ENCODE measurements at regions not wholly inside any gene's neighbourhood (a gene's known extent, or its start where the extent isn't known, plus 50 kb on each side); places are given as distances from the start of the nearest gene placed in this dataset.

GRCh38 chr4:13982010-13982409 lies 354.5 kb upstream of the BOD1L1 start:
- DNase-seq, result no peak
- Histone ChIP-seq H3K4me1 (peaks cover 0 to 6% (median 0%) of the 10 kb centered on the region in 4 donors), H3K36me3 (no peaks in the 10 kb centered on the region), H3K4me3 (no peak overlapping the region), H3K9me3 (peaks cover 0 to 6% (median 0%) of the 10 kb centered on the region in 4 donors), H3K27ac (no peak overlapping the region), H3K27me3 (no peaks in the 10 kb centered on the region)
- WGBS (ENCODE audit: insufficient coverage, low coverage, low lambda C conversion rate, missing lambda C conversion rate), result 60% methylated on average over 3 of the region's 5 CpGs
- ATAC-seq, result no peak
- TF ChIP-seq CTCF (IDR thresholded peaks at IDR 0.05) (no peak), POLR2A (IDR thresholded peaks at IDR 0.05) (no peak)
- intact Hi-C loops (cut with DNase I), result no loop called here

- no peak overlapping the region for H3K27ac ChIP-seq
- peaks cover 0 to 6% (median 0%) of the 10 kb centered on the region in 4 donors for H3K4me1 ChIP-seq
- intact Hi-C loops (cut with DNase I), result no loop called here
- peak in 1 of 3 donors; percentile 47 for DNase-seq
- H3K36me3 ChIP-seq, result no peaks in the 10 kb centered on the region
- peaks cover 0 to 6% (median 0%) of the 10 kb centered on the region in 4 donors for H3K9me3 ChIP-seq
- no peak overlapping the region for H3K4me3 ChIP-seq
- WGBS (ENCODE audit: insufficient coverage, low coverage, low lambda C conversion rate, missing lambda C conversion rate), result 42% methylated on average over 3 of the region's 3 CpGs
- TF ChIP-seq CTCF (IDR thresholded peaks at IDR 0.05), result peak in 1 of 4 donors; percentile 20
- TF ChIP-seq POLR2A (IDR thresholded peaks at IDR 0.05), result no peak
- no peaks in the 10 kb centered on the region for H3K27me3 ChIP-seq
- peak; percentile 61 to 85 (median 83) for ATAC-seq
Observed at GRCh38 chr4:13983189-13983790, 355.8 kb upstream of the BOD1L1 start.

DNA sequence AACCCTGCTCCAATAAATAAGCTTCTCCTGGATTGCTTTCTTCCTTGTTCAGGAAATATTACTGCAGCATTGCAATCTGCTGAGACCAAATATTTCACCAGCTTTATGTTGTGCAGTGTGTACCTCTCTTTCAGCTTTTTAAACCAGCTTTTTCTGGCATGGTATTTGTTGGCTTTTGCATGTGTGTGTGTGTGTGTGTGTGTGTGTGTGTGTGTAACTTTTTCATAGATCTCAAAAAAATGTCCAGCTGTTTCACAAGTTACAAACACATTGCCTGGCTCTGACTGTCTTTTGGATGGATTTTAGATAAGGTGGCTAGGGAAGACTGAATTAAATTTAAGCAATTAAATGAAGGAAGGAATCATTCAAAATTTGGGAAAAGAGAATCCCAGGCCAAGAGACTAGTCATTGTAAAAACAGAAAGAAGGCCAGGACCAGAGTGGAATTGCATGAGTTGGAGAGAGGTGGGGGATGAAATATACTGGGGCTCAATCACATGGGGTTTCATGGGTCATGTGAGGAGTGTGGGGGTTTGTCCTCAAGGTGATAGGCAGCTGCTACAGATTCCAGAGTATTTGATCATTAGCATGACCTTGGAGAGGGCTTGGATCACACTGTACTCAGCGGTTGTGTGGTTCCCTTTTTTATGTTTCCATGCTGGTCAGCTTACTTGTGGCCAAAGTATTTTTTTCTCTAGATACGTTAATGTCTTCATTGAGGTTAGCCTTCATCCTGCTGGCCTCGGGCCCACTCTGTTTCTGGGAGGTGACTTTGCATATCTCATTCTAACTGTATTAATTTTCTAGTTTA lies 357.7 kb upstream of the BOD1L1 start:
- Histone ChIP-seq H3K4me1 (peaks cover 0 to 7% (median 0%) of the 10 kb centered on the region in 4 donors), H3K27me3 (no peaks in the 10 kb centered on the region), H3K36me3 (no peaks in the 10 kb centered on the region), H3K4me3 (no peak overlapping the region), H3K9me3 (no peaks in the 10 kb centered on the region), H3K27ac (no peak overlapping the region)
- ATAC-seq, result no peak
- intact Hi-C loops (cut with DNase I), result no loop called here
- DNase-seq, result no peak
- TF ChIP-seq POLR2A (IDR thresholded peaks at IDR 0.05) (no peak), CTCF (IDR thresholded peaks at IDR 0.05) (no peak)
- WGBS (ENCODE audit: insufficient coverage, low coverage, low lambda C conversion rate, missing lambda C conversion rate), result 39% methylated on average over 3 of the region's 3 CpGs

DNA sequence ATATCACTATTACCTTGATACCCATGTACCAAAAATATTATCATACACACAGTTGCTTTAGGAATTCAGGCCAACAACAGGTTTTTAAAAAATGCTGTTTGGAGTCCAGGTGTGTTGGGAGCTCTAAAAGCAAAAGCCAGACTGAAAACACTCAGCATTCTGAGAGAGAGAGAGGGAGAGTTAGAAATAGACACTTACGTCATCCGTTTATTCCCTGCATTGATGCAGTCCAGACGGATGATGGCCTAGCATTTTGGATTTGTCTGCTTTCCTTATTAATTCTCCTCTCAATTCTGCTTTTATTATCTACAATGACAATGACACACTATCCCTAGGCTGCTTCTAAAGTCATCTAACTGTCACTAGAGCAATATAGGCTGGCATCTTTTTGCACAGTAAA lies 358.3 kb upstream of the BOD1L1 start:
- TF ChIP-seq POLR2A (IDR thresholded peaks at IDR 0.05) (no peak), CTCF (IDR thresholded peaks at IDR 0.05) (no peak)
- WGBS (ENCODE audit: insufficient coverage, low coverage, low lambda C conversion rate, missing lambda C conversion rate), result 71% methylated on average over 3 of the region's 3 CpGs
- intact Hi-C loops (cut with DNase I), result no loop called here

More for the DNA sequence above, 358.3 kb upstream of the BOD1L1 start:
- ATAC-seq (no peak), DNase-seq (no peak)
- H3K27me3 ChIP-seq, result no peaks in the 10 kb centered on the region
- no peaks in the 10 kb centered on the region for H3K36me3 ChIP-seq
- H3K4me3 ChIP-seq, result no peak overlapping the region
- H3K4me1 ChIP-seq, result peaks cover 0 to 14% (median 2%) of the 10 kb centered on the region in 4 donors
- H3K9me3 ChIP-seq, result no peaks in the 10 kb centered on the region
- no peak overlapping the region for H3K27ac ChIP-seq
